Testis (tissue), 2 donors: ENCODE measurements at regions not wholly inside any gene's neighbourhood (a gene's known extent, or its start where the extent isn't known, plus 50 kb on each side); places are given as distances from the start of the nearest gene placed in this dataset.

Source experiments
- DNase-seq: peaks from one replicate; pipeline ENCODE4 v3.0.0-alpha.2; 2019
- H3K27ac ChIP-seq, 2 donors: fragments of 200-600 bp; sonication (generic); one replicate each; pipeline ENCODE4 v1.5.1; 2019
- H3K27me3 ChIP-seq: fragments of 200-600 bp; sonication (generic); one replicate; pipeline ENCODE4 v1.5.1; 2019
- H3K36me3 ChIP-seq: fragments of 200-600 bp; sonication (generic); one replicate; pipeline ENCODE4 v1.5.1; 2017; ENCODE audit warnings: low read depth; ENCODE audit errors: missing control alignments
- H3K4me1 ChIP-seq: fragments of 200-600 bp; sonication (generic); one replicate; pipeline ENCODE4 v1.5.1; 2019
- H3K4me3 ChIP-seq, 2 donors: fragments of 200-600 bp; sonication (generic); one replicate each; pipeline ENCODE4 v1.5.1; 2017 to 2019
- H3K9me3 ChIP-seq: fragments of 200-600 bp; sonication (generic); one replicate; pipeline ENCODE4 v1.5.1; 2017
- POLR2A ChIP-seq: fragments of 450-650 bp; IDR thresholded peaks from one replicate; pipeline ENCODE4 v1.6.1; 2017; ENCODE audit warnings: antibody characterized with exemption, mild to moderate bottlenecking, moderate library complexity
- WGBS, 2 donors: methylation state at CpG; one replicate each; pipeline ENCODE4 v1.1.5; 2018; 5-methylcytosine and 5-hydroxymethylcytosine counted together
- intact Hi-C: fragments of 100-400 bp; cut with DNase I; formaldehyde crosslinking; loops from one replicate; pipeline ENCODE4 v1.15.1; 2023; ENCODE audit warnings: low total_unique reads
- TF ChIP-seq, protein P1 (sequence below), 3 experiments: fragments of 450-650 bp in 2 of 3; fragments of 200-600 bp in 1 of 3; sonication (generic) in 1 of 3; IDR thresholded peaks; one replicate each; pipeline ENCODE4 v1.5.1; 2016 to 2019; ENCODE audit warnings: antibody characterized with exemption in 3 of 3, mild to moderate bottlenecking in 2 of 3, moderate library complexity in 1 of 3

DNA sequence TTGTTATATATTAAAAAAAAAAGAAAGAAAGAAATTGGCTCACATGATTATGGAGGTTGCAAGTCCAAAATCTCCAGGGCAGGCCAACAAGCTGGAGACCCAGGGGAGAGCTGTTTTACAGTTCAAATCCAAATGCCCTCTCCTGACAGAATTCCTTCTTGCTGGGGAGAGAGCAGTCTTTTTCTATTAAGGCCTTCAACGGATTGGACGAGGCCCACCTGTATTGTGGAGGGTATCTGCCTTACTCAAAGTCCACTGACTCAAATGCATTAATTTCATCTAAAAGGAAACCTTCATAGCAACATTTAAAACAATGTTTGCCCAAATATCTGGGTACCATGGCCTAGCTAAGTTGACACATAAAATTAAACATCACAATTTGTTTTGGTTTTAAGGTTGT, 56.9 kb upstream of the TRIM67 start:
- no peak for DNase-seq
- WGBS, 2 donors: 91 to 95% methylated on average over 2 of the region's 2 CpGs
- H3K36me3 ChIP-seq: no peaks in the 10 kb centered on the region
- no peaks in the 10 kb centered on the region for H3K27me3 ChIP-seq
- H3K27ac ChIP-seq: no peak overlapping the region
- no peaks in the 10 kb centered on the region for H3K4me1 ChIP-seq
- H3K4me3 ChIP-seq: no peak overlapping the region
- no peaks in the 10 kb centered on the region for H3K9me3 ChIP-seq
- intact Hi-C loops: no loop called here
- TF ChIP-seq POLR2A: no peak

DNA sequence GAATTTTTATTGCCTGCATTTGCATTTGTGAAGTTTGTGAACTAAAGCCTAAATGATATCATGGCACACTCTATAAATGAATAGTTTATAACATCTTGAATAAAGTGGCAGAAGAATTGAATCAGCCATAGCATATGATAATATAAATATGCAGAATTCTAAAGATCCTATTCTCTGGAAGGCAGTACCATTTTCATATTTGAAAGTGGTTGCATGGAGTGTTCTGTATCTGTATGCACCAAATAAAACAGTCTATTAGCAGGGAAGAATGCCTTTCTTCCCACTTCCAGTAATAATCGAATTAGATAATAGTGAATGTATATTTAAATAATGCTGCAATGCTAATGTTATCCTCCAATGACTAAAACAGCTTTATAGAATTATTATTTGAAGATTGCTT, 57.9 kb upstream of the TRIM67 start:
- Histone ChIP-seq H3K27ac (no peak overlapping the region), H3K9me3 (no peaks in the 10 kb centered on the region), H3K27me3 (no peaks in the 10 kb centered on the region), H3K36me3 (no peaks in the 10 kb centered on the region), H3K4me3 (no peak overlapping the region), H3K4me1 (no peaks in the 10 kb centered on the region)
- 82% methylated on average over 1 of the region's 1 CpG for WGBS, 2 donors
- intact Hi-C loops: no loop called here
- TF ChIP-seq, protein P1, sequence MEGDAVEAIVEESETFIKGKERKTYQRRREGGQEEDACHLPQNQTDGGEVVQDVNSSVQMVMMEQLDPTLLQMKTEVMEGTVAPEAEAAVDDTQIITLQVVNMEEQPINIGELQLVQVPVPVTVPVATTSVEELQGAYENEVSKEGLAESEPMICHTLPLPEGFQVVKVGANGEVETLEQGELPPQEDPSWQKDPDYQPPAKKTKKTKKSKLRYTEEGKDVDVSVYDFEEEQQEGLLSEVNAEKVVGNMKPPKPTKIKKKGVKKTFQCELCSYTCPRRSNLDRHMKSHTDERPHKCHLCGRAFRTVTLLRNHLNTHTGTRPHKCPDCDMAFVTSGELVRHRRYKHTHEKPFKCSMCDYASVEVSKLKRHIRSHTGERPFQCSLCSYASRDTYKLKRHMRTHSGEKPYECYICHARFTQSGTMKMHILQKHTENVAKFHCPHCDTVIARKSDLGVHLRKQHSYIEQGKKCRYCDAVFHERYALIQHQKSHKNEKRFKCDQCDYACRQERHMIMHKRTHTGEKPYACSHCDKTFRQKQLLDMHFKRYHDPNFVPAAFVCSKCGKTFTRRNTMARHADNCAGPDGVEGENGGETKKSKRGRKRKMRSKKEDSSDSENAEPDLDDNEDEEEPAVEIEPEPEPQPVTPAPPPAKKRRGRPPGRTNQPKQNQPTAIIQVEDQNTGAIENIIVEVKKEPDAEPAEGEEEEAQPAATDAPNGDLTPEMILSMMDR (IDR thresholded peaks at IDR 0.05): no peak
- no peak for TF ChIP-seq POLR2A
- DNase-seq: no peak

DNA sequence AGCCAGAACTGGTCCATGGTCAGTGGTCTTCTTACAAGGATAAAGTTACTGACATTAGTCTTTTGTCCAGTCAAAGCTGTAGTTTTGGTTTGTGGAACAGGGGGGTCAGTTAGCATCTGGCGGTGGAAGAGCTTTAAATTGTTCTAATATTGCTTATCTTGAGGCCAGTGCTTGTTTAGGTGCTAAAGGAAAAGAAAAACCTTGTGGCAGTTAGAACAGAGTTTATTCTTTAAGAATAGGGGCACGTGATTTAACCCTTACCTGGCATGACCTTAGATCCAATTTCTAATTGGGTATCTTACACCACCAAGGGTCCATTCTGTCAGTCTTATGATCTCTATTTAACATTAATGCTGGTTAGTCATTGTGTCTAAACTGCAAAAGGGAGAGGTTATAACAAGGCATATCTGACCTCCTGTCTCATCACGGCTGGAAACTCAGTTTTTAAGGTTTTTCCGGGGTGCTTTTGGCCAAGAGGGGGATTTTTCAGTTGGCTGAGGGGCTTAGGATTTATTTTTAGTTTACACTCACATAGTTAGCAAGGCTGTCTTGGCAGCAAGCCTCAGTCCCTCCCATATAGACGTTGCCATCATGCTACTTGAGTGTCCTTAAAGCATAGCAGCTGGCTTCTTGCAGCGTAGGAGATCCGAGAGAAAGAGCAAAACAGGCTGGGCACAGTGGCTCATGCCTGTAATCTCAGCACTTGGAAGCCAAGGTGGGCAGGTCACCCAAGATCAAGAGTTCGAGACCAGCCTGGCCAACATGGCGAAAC, 60.1 kb upstream of the FAM89A start:
- Histone ChIP-seq H3K27ac (no peak overlapping the region), H3K27me3 (no peaks in the 10 kb centered on the region), H3K36me3 (no peaks in the 10 kb centered on the region), H3K4me1 (no peaks in the 10 kb centered on the region), H3K4me3 (no peak overlapping the region), H3K9me3 (no peaks in the 10 kb centered on the region)
- TF ChIP-seq POLR2A: no peak
- TF ChIP-seq, protein P1 (IDR thresholded peaks at IDR 0.05): no peak
- WGBS, 2 donors: 60 to 67% methylated on average over 9 of the region's 9 CpGs
- intact Hi-C loops: no loop called here
- DNase-seq: no peak

DNA sequence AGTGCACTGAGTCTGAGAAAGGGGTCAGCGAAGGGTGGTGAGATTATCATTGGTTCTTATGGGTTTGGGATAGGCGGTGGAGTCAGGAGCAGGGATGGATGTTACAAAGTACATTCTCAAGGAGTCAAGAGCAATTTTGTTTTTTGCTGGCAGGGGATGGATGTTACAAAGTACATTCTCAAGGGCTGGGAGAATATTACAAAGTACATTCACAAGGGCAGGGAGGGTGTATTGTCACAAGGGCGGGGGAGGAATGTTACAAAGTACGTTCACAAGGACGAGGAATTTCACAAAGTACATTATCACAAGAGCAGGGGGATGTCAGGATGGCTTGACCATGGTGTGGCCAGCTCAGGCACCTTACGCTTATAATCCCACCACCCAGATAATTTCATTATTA, 59.3 kb upstream of the FAM89A start:
- intact Hi-C loops: no loop called here
- Histone ChIP-seq H3K4me3 (no peak overlapping the region), H3K4me1 (no peaks in the 10 kb centered on the region), H3K27me3 (no peaks in the 10 kb centered on the region), H3K9me3 (no peaks in the 10 kb centered on the region), H3K27ac (no peak overlapping the region), H3K36me3 (no peaks in the 10 kb centered on the region)
- DNase-seq: no peak
- TF ChIP-seq POLR2A: no peak
- TF ChIP-seq, protein P1 (IDR thresholded peaks at IDR 0.05): no peak
- WGBS, 2 donors: 52 to 61% methylated on average over 6 of the region's 6 CpGs

DNA sequence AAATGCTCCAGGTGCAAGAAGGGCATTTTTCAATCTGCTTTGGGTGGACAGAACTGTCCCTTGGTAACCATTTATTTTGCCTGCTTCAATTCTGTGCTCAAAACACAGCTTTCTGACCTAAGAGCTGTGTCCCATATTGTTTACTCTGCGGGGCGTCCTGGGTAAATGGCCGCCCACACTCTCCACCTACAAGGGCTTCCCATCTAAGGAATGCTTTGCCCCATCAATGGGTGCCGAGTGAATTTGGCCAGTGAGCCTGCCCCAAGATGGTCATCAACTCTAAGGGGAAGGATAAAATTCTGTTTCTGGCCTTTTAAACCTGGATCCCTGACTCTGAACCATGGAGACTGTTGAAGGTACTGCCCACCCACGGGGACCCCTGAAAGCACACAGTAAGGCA, 55.5 kb upstream of the FAM89A start:
- no peaks in the 10 kb centered on the region for H3K4me1 ChIP-seq
- no peaks in the 10 kb centered on the region for H3K27me3 ChIP-seq
- intact Hi-C loops: no loop called here
- H3K27ac ChIP-seq: no peak overlapping the region
- DNase-seq: no peak
- H3K9me3 ChIP-seq: no peaks in the 10 kb centered on the region
- 87 to 88% methylated on average over 5 of the region's 5 CpGs for WGBS, 2 donors
- no peak overlapping the region for H3K4me3 ChIP-seq
- H3K36me3 ChIP-seq: no peaks in the 10 kb centered on the region
- no peak for TF ChIP-seq POLR2A
- TF ChIP-seq, protein P1 (IDR thresholded peaks at IDR 0.05): no peak
